DMS53 treated with DMSO at 0.1 percent for 48 hours (cell line): ENCODE measurements at regions not wholly inside any gene's neighbourhood (a gene's known extent, or its start where the extent isn't known, plus 50 kb on each side); places are given as distances from the start of the nearest gene placed in this dataset.
"Not testable (repeated sequence)": the region's sequence is repeated elsewhere in the genome, so short reads cannot be mapped to it uniquely, and the experiment has no call there.

ENCODE experiments used
- DNase-seq: peaks from one replicate; lab custom pipeline; 2025; ENCODE audit not compliant: unreplicated experiment; lab: John Stamatoyannopoulos, UW

DNA sequence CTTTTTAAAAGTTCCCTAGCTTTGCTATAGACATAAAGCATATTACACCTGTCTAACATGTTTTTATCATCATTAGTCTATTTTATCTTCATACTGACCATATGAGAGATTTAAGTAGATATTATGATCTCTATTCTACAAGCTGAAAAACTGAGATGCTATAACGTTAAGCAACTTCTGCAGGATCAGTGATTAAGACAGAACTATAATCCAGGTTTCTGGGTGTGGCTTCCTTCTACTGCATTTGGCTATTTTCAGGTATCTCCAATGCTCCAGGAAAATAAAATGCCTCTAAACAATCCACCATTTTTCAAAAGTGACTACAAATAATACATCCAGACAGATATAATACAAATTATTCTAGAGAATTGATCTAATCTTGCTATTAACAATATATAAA is 53.4 kb downstream of the RGS2 start:
- no peak for DNase-seq

GRCh38 chr1:192866241-192866868 is 57.5 kb downstream of the RGS2 start:
- no peak for DNase-seq

- DNase-seq: no peak
These were observed 58.3 kb downstream of the RGS2 start for GRCh38 chr1:192867180-192867579.

DNA sequence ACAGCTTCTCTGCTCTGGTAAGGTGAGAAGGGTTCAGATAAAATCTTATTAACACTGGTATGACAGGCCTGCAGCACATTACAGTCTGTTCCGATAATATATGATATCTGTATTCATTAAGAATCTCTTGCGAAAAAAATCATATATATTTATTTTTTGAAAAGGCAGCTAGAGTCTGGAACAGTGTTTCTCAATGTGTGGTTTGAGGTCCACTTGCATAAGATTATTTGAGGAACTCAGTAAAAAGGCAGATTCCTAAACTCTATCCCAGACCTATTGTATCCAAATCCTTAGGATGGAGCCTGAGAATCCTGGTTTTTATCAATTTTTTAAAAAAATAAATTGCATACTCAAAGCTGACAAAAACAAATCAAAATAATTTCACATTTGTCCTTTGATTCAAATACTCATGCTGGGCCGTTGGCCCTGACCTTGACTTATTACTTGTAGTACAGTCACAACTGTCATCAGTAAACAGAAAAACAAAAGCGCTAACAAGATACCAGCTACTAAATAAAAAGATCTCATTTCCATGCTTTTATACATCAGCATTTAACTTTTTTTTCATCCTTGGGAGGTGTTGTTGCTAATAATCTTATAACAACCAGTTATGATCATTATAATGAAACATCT is 60.6 kb downstream of the RGS2 start:
- DNase-seq: no peak

DNA sequence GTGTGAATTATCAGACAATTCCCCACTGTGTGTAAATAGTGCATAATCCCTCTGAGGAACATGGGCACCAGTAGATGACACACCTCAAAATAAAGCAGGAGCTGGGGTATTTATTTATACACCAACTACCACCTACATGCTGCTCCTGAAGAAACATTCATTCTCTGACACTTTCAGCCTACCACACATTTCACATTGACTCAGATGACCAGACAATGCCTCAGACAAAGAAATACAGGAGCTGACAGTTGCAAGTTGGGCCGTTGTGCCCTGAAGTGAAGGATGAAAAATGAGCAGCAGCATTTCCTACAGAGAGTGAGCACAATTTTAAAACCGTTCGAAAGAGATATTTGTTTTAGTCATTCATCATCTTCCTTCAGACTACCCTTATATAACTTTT is 63.2 kb downstream of the RGS2 start:
- DNase-seq: no peak

- no peak for DNase-seq
These were observed 65.0 kb downstream of the RGS2 start for GRCh38 chr1:192873836-192874235.

DNA sequence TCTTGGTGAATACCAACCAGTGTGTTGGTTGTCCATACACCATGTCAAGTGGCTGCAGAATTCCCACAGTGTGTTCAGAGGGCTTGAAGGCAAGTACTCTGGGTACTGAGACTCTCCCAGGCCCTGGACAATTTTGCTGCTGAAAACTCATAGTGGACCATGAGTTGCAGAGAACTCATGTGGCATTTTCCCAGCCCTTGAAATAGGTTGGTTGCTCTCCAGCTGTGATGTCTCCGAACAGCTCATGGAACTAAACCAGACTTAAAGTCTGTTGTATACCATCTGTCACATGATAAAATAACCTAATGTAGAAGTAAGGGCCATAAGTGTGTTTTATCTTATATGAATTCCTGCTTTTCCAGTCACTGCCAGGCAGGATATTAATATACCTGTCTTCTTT is 67.8 kb downstream of the RGS2 start:
- no peak for DNase-seq

DNA sequence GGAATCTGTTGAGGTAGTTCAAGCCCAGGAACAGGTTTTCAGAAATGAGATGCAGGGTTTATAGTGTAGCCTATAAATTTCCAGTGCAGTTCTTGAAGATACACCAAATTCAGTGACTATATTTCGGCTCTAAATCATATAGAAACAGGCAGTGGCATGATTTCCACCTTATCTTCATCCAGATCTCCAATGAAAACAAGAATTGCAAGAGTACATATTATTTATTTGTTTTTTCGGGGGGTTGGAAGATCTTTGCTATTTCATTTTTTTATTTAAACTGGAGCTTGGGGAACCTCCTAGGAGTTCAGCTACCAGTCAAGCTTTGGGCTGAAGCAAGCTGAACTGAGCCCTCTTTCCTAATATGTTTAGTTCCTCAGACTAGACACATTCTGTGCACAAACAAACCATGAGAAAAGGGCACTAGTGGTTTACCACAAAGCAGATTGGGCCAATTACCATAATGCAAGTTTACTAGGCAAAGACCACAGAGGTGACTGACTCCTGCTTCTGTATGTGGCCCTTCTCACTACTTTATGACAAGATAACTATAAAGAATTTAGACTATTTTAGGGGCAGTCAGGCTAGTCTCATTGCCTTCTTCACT is 68.5 kb downstream of the RGS2 start:
- no peak for DNase-seq

GRCh38 chr1:192878249-192878648 is 69.4 kb downstream of the RGS2 start:
- DNase-seq: no peak

GRCh38 chr1:192879406-192879805 is 70.6 kb downstream of the RGS2 start:
- DNase-seq: no peak

DNA sequence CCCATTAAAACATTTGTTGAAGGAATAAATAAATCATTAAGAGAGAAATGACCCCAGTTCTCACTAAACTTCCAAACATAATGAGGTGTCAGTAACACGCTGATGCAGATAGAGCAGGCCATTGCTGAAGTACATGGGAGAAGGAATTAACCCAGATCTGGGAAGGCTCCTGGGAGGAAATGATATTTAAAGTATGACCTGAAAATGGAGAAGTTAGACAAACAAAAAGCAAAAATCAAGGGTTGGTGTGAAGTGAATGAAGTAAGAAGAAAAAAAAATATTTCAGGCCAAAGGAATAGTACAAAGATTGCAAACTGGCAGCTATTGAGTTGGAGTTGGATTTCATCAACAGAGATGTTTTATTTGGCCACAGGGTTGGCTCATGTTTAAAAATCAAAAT is 71.4 kb downstream of the RGS2 start:
- DNase-seq: no peak

- DNase-seq: no peak
These were observed 75.4 kb downstream of the RGS2 start for GRCh38 chr1:192884241-192884640.

DNA sequence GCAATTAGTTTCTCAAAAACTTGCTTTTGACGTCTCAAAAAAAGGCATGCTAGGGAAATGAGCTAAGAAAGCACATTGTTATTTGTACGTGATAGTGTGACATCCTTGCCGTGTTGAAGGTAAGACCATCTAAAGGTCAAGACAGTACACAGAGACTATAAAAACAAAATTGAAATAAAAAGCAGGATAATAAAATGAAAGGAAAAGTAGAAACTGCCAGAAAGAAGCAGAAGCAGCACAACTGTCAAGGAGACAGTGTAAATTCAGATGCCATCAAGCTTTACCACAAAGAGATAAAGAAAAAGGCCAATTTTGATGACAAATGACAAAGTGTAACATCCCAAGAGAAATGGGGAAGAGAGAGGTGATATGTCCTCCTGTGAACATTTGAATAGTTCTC is 76.5 kb downstream of the RGS2 start:
- not testable (repeated sequence) for DNase-seq

- no peak for DNase-seq
These were observed 78.6 kb downstream of the RGS2 start for GRCh38 chr1:192887426-192887825.

- no peak for DNase-seq
These were observed 79.7 kb downstream of the RGS2 start for GRCh38 chr1:192888574-192888973.

DNA sequence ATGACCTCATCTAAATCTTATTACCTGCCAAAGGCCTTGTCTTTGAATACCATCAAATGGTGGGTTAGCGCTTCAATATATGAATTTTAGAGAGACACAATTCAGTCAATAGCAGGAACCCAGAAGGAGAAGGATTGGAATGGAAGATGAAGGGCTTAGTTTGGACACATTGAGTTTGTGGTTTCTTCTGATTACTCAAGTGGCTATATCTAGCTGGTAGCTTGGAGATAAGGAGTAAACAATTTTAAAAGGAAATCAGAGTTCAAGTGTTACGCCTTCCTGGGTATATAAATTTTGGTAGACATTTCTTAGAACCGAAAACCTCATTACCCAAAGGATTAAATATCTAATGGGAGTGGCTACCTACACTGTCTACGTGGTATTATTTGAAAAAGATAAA is 80.2 kb downstream of the RGS2 start:
- DNase-seq: no peak

DNA sequence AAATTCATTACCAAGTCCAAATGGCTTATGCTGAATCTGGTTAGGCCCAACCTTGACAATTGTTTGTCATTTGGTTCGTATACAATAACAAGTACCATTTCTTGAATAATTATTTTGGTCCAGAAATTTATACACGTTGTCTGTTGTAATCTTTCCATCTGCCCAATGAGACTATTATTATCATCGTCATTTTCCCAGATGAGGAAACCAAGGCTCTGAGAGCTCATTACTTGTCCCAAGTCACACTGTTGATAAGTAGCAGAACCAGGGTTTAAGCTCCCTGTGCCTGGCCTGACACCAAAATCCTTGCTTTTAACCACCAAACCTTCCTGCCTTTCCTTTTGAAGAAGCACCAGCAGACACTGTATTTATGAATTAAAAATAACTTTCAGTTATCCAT is 81.3 kb downstream of the RGS2 start:
- DNase-seq: no peak

DNA sequence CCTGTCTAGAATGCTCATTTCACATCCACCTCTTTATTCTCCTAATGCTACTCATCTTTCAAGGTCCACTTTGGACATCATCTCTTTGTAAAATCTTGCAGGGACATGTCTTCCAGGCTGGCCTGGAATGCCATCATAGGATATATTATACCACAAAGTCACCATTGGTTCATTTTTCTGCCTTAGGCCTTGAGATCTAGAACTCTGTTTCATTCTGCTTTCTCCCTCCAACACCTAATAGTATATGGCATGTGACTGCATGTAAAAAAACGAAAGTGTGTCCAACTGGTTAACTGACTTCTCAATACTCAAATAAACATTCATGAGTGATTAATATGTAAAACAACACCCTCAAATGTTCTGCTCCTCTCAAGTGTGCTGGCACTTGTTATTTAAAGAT is 84.1 kb downstream of the RGS2 start:
- no peak for DNase-seq

DNA sequence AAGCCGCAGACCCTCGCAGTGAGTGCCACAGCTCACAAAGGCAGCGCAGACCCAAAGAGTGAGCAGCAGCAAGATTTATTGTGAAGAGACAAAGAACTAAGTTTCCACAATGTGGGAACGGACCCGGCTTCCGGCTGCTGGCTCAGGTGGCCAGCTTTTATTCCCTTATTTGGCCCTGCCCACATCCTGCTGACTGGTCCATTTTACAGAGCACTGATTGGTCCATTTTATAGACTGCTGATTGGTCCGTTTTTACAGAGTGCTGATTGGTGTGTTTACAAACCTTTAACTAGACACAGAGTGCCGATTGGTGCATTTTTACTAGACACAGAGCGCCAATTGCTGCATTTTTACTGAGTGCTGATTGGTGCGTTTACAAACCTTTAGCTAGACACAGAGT is 86.6 kb downstream of the RGS2 start:
- not testable (repeated sequence) for DNase-seq

GRCh38 chr1:192896376-192896775 is 87.5 kb downstream of the RGS2 start:
- DNase-seq: no peak

GRCh38 chr1:192901500-192901899 is 92.7 kb downstream of the RGS2 start:
- no peak for DNase-seq

- peak; percentile 38 for DNase-seq
These were observed 94.3 kb downstream of the RGS2 start for GRCh38 chr1:192903142-192903541.

DNA sequence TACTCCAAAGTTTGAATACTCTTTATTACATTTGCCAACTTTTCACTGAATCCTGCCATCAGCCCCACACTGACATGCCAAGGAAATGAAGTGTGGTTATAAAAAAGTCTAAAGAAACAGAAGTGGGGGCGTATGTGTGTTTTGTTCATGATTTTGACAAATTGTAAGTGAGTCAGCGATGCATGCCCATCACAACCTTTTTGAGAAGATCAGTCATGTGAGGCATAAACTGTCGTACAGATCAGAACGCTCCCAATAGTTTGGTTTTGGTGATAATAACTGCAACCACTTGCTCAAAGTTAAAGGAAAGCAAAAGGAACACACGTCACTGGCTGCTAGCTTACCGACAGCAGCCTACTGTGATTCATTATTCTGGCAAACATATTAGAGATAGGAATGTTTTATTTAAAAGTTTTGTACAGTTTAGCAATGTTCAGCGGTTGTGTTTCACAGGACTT is 95.6 kb downstream of the RGS2 start:
- DNase-seq: no peak
